ENCODE measurements at regions not wholly inside any gene's neighbourhood (a gene's known extent, or its start where the extent isn't known, plus 50 kb on each side); places are given as distances from the start of the nearest gene placed in this dataset.
"Not testable (repeated sequence)": the region's sequence is repeated elsewhere in the genome, so short reads cannot be mapped to it uniquely, and the experiment has no call there.

GRCh38 chr4:9709724-9710123 is 71.7 kb upstream of the DRD5 start:
- no peak for TF ChIP-seq CTCF (IDR thresholded peaks at IDR 0.05; ENCODE audit: unreplicated experiment in 3 of 3)
- no peaks in the 10 kb centered on the region for H3K36me3 Mint-ChIP-seq (ENCODE audit: low read depth)
- H3K27me3 Mint-ChIP-seq (ENCODE audit: low read depth), result no peaks in the 10 kb centered on the region

GRCh38 chr4:9715271-9715670 is 66.2 kb upstream of the DRD5 start:
- not testable (repeated sequence) for H3K4me3 Mint-ChIP-seq; H3K27me3 Mint-ChIP-seq (ENCODE audit: low read depth); H3K27ac Mint-ChIP-seq; H3K9me3 Mint-ChIP-seq; H3K4me1 Mint-ChIP-seq; H3K36me3 Mint-ChIP-seq (ENCODE audit: low read depth)

More at GRCh38 chr4:9709724-9710123, 71.7 kb upstream of the DRD5 start:
- Mint-ChIP-seq H3K27ac (no peak overlapping the region), H3K4me3 (no peak overlapping the region), H3K9me3 (peaks cover 8% of the 10 kb centered on the region), H3K4me1 (no peaks in the 10 kb centered on the region)

- H3K27me3 Mint-ChIP-seq (ENCODE audit: low read depth), result no peaks in the 10 kb centered on the region
- no peak overlapping the region for H3K4me3 Mint-ChIP-seq
- no peaks in the 10 kb centered on the region for H3K36me3 Mint-ChIP-seq (ENCODE audit: low read depth)
- H3K9me3 Mint-ChIP-seq, result peaks cover 5% of the 10 kb centered on the region
- no peak overlapping the region for H3K27ac Mint-ChIP-seq
- TF ChIP-seq CTCF (IDR thresholded peaks at IDR 0.05; ENCODE audit: unreplicated experiment in 3 of 3), result no peak
- H3K4me1 Mint-ChIP-seq, result peaks cover 13% of the 10 kb centered on the region
Observed at GRCh38 chr4:9716093-9716492, 65.3 kb upstream of the DRD5 start.

GRCh38 chr4:9718246-9718939 is 63.0 kb upstream of the DRD5 start:
- H3K4me1 Mint-ChIP-seq, result peaks cover 13% of the 10 kb centered on the region
- peak overlapping the region; percentile 38 to 83 (median 65) for H3K27ac Mint-ChIP-seq
- H3K36me3 Mint-ChIP-seq (ENCODE audit: low read depth); H3K27me3 Mint-ChIP-seq (ENCODE audit: low read depth); H3K4me3 Mint-ChIP-seq; H3K9me3 Mint-ChIP-seq: not testable (repeated sequence)

- not testable (repeated sequence) for H3K9me3 Mint-ChIP-seq; H3K27me3 Mint-ChIP-seq (ENCODE audit: low read depth)
Observed at GRCh38 chr4:9722131-9722530, 59.3 kb upstream of the DRD5 start.

More at GRCh38 chr4:9722131-9722530, 59.3 kb upstream of the DRD5 start:
- H3K4me3 Mint-ChIP-seq; H3K36me3 Mint-ChIP-seq (ENCODE audit: low read depth); H3K27ac Mint-ChIP-seq: not testable (repeated sequence)
- H3K4me1 Mint-ChIP-seq, result peaks cover 18% of the 10 kb centered on the region
